MG63 (cell line): ENCODE measurements at regions not wholly inside any gene's neighbourhood (a gene's known extent, or its start where the extent isn't known, plus 50 kb on each side); places are given as distances from the start of the nearest gene placed in this dataset.
"Not testable (repeated sequence)": the region's sequence is repeated elsewhere in the genome, so short reads cannot be mapped to it uniquely, and the experiment has no call there.

Experiments
- DNase-seq: peaks from one replicate; pipeline ENCODE4 v3.0.0-alpha.2; 2020
- H3K27me3 ChIP-seq: fragments of 250-450 bp; sonication (Bioruptor Pico); 2 replicates; pipeline ENCODE4 v1.5.1; 2020; ENCODE audit warnings: mild to moderate bottlenecking, moderate library complexity
- H3K36me3 ChIP-seq: fragments of 250-450 bp; sonication (Bioruptor Pico); 2 replicates; pipeline ENCODE4 v1.5.1; 2020; ENCODE audit warnings: mild to moderate bottlenecking, moderate library complexity
- H3K4me3 ChIP-seq: fragments of 250-450 bp; sonication (Bioruptor Pico); 2 replicates; pipeline ENCODE4 v1.5.1; 2020; ENCODE audit warnings: mild to moderate bottlenecking, moderate library complexity
- H3K9me3 ChIP-seq: fragments of 250-450 bp; sonication (Bioruptor Pico); 2 replicates; pipeline ENCODE4 v1.5.1; 2020; ENCODE audit warnings: mild to moderate bottlenecking, moderate library complexity

- H3K9me3 ChIP-seq = no peaks in the 10 kb centered on the region
Observed at GRCh38 chr2:194095359-194095758, 1561.7 kb upstream of the SLC39A10 start.

GRCh38 chr2:194090251-194090905, 1566.6 kb upstream of the SLC39A10 start:
- Histone ChIP-seq H3K36me3 (no peaks in the 10 kb centered on the region), H3K27me3 (no peaks in the 10 kb centered on the region), H3K4me3 (no peak overlapping the region), H3K9me3 (no peaks in the 10 kb centered on the region)
- DNase-seq = no peak

More at GRCh38 chr2:194095359-194095758, 1561.7 kb upstream of the SLC39A10 start:
- no peaks in the 10 kb centered on the region for H3K27me3 ChIP-seq
- H3K36me3 ChIP-seq = no peaks in the 10 kb centered on the region
- H3K4me3 ChIP-seq = no peak overlapping the region
- no peak for DNase-seq

- H3K36me3 ChIP-seq = no peaks in the 10 kb centered on the region
- no peak overlapping the region for H3K4me3 ChIP-seq
- H3K27me3 ChIP-seq = no peaks in the 10 kb centered on the region
- DNase-seq = no peak
- H3K9me3 ChIP-seq = no peaks in the 10 kb centered on the region
Observed at GRCh38 chr2:194087089-194087958, 1569.7 kb upstream of the SLC39A10 start.

- H3K9me3 ChIP-seq = no peaks in the 10 kb centered on the region
Observed at GRCh38 chr2:194086129-194086528, 1570.9 kb upstream of the SLC39A10 start.

GRCh38 chr2:194079989-194080388, 1577.0 kb upstream of the SLC39A10 start:
- DNase-seq = no peak
- H3K4me3 ChIP-seq = no peak overlapping the region
- no peaks in the 10 kb centered on the region for H3K36me3 ChIP-seq
- H3K27me3 ChIP-seq = no peaks in the 10 kb centered on the region
- no peaks in the 10 kb centered on the region for H3K9me3 ChIP-seq

More at GRCh38 chr2:194086129-194086528, 1570.9 kb upstream of the SLC39A10 start:
- Histone ChIP-seq H3K4me3 (no peak overlapping the region), H3K27me3 (no peaks in the 10 kb centered on the region), H3K36me3 (no peaks in the 10 kb centered on the region)
- no peak for DNase-seq

GRCh38 chr2:194077366-194077765, 1579.7 kb upstream of the SLC39A10 start:
- Histone ChIP-seq H3K36me3 (no peaks in the 10 kb centered on the region), H3K9me3 (no peaks in the 10 kb centered on the region), H3K27me3 (no peaks in the 10 kb centered on the region), H3K4me3 (no peak overlapping the region)
- DNase-seq = no peak

GRCh38 chr2:194062401-194062800, 1594.6 kb upstream of the SLC39A10 start:
- Histone ChIP-seq H3K36me3 (no peaks in the 10 kb centered on the region), H3K27me3 (no peaks in the 10 kb centered on the region), H3K4me3 (no peak overlapping the region), H3K9me3 (no peaks in the 10 kb centered on the region)
- no peak for DNase-seq

GRCh38 chr2:194060269-194060668, 1596.8 kb upstream of the SLC39A10 start:
- H3K9me3 ChIP-seq = no peaks in the 10 kb centered on the region
- DNase-seq = no peak
- no peaks in the 10 kb centered on the region for H3K36me3 ChIP-seq
- H3K4me3 ChIP-seq = no peak overlapping the region
- H3K27me3 ChIP-seq = no peaks in the 10 kb centered on the region

- Histone ChIP-seq H3K36me3 (no peaks in the 10 kb centered on the region), H3K4me3 (no peak overlapping the region), H3K9me3 (no peaks in the 10 kb centered on the region), H3K27me3 (no peaks in the 10 kb centered on the region)
- no peak for DNase-seq
Observed at GRCh38 chr2:194054313-194054712, 1602.7 kb upstream of the SLC39A10 start.

GRCh38 chr2:194044321-194044720, 1612.7 kb upstream of the SLC39A10 start:
- DNase-seq = no peak
- Histone ChIP-seq H3K9me3 (no peaks in the 10 kb centered on the region), H3K27me3 (no peaks in the 10 kb centered on the region)

GRCh38 chr2:194021130-194021529, 1635.9 kb upstream of the SLC39A10 start:
- not testable (repeated sequence) for H3K36me3 ChIP-seq, H3K4me3 ChIP-seq, H3K27me3 ChIP-seq, H3K9me3 ChIP-seq, DNase-seq

More at GRCh38 chr2:194044321-194044720, 1612.7 kb upstream of the SLC39A10 start:
- H3K36me3 ChIP-seq = no peaks in the 10 kb centered on the region
- no peak overlapping the region for H3K4me3 ChIP-seq

- no peaks in the 10 kb centered on the region for H3K27me3 ChIP-seq
- DNase-seq = no peak
- no peak overlapping the region for H3K4me3 ChIP-seq
- H3K9me3 ChIP-seq = peaks cover 8% of the 10 kb centered on the region
- no peaks in the 10 kb centered on the region for H3K36me3 ChIP-seq
Observed at GRCh38 chr2:194020155-194020554, 1636.9 kb upstream of the SLC39A10 start.

GRCh38 chr2:194015751-194016150, 1641.3 kb upstream of the SLC39A10 start:
- Histone ChIP-seq H3K27me3 (no peaks in the 10 kb centered on the region), H3K9me3 (no peaks in the 10 kb centered on the region), H3K36me3 (no peaks in the 10 kb centered on the region), H3K4me3 (no peak overlapping the region)
- no peak for DNase-seq

GRCh38 chr2:194014639-194015038, 1642.4 kb upstream of the SLC39A10 start:
- Histone ChIP-seq H3K4me3 (no peak overlapping the region), H3K9me3 (0 out of 2 replicates have a peak, but pooled peaks cover 1% of the 10 kb centered on the region), H3K36me3 (no peaks in the 10 kb centered on the region), H3K27me3 (no peaks in the 10 kb centered on the region)
- DNase-seq = no peak

GRCh38 chr2:194004590-194005206, 1652.3 kb upstream of the SLC39A10 start:
- Histone ChIP-seq H3K36me3 (no peaks in the 10 kb centered on the region), H3K27me3 (no peaks in the 10 kb centered on the region), H3K4me3 (no peak overlapping the region), H3K9me3 (0 out of 2 replicates have a peak, but pooled peaks cover 1% of the 10 kb centered on the region)
- no peak for DNase-seq

- no peak overlapping the region for H3K4me3 ChIP-seq
- DNase-seq = no peak
- no peaks in the 10 kb centered on the region for H3K27me3 ChIP-seq
- H3K36me3 ChIP-seq = no peaks in the 10 kb centered on the region
- no peaks in the 10 kb centered on the region for H3K9me3 ChIP-seq
Observed at GRCh38 chr2:194003911-194004310, 1653.1 kb upstream of the SLC39A10 start.

- no peaks in the 10 kb centered on the region for H3K36me3 ChIP-seq
- no peak overlapping the region for H3K4me3 ChIP-seq
- H3K9me3 ChIP-seq = no peaks in the 10 kb centered on the region
- no peaks in the 10 kb centered on the region for H3K27me3 ChIP-seq
- no peak for DNase-seq
Observed at GRCh38 chr2:194002699-194003368, 1654.2 kb upstream of the SLC39A10 start.
